ENCODE measurements at regions not wholly inside any gene's neighbourhood (a gene's known extent, or its start where the extent isn't known, plus 50 kb on each side); places are given as distances from the start of the nearest gene placed in this dataset.

DNA sequence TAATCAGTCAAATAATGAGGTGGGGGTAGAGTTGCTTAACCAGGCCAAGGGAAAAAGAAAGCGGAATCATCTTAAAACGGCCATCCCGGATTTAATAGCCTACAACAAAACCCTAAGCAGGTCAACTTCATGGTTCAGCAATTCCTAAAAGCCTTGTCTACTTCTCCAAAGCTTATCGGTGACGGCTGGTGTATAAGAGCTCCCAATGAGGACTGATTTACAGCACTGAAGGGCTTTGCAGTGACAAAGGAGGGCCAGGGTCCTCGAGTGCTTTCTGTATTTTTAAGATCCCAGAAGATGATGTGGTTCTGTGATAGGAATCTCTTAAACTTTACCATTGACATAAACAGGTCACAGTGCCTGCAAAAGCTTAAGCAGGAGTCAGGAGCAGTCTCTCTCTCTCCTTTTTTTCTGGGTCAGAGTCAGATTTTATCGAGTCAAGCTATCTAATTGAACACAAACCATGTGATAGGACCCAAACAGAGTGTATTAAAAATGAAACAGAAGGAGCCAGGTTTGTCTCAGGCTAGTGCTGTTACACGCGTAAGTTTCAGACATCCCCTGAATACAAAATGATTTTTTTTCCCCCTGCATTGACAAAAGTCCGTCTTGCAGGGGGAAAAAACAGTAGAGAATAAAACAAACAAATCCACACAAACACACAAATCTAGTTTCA is 663.6 kb upstream of the ZNF608 start:
- ATAC-seq: no peak
- H3K27ac Mint-ChIP-seq: no peak overlapping the region

DNA sequence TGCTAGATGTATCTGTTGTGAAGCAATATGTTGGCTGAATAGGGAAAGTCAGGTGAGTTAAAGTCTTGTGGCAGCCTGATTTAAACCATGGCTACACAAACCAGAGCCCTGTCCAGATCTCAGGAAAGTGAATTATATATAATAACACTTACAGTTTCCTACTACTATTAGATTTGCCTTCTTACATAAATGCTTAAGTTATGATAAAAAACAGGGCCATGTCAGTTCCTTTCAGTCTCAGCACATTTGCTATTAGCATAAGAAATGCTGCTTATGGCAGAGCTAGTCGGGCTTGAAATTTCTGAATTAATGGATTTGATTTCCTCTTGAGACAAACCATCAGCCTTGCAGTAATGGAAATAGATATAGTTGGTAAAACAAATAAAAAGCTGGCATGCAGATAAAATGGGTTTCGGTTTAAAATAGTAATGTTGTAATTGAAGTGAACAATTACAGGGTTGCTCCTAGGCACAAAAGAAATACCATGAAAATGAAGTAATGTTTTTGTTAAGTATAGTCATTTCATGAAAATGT is 664.2 kb upstream of the ZNF608 start:
- no peak for ATAC-seq

More for the DNA sequence above, 663.6 kb upstream of the ZNF608 start:
- Mint-ChIP-seq H3K4me1 (peaks cover 36% of the 10 kb centered on the region), H3K36me3 (no peaks in the 10 kb centered on the region), H3K4me3 (no peak overlapping the region), H3K27me3 (no peaks in the 10 kb centered on the region), H3K9me3 (peaks cover 4% of the 10 kb centered on the region)

DNA sequence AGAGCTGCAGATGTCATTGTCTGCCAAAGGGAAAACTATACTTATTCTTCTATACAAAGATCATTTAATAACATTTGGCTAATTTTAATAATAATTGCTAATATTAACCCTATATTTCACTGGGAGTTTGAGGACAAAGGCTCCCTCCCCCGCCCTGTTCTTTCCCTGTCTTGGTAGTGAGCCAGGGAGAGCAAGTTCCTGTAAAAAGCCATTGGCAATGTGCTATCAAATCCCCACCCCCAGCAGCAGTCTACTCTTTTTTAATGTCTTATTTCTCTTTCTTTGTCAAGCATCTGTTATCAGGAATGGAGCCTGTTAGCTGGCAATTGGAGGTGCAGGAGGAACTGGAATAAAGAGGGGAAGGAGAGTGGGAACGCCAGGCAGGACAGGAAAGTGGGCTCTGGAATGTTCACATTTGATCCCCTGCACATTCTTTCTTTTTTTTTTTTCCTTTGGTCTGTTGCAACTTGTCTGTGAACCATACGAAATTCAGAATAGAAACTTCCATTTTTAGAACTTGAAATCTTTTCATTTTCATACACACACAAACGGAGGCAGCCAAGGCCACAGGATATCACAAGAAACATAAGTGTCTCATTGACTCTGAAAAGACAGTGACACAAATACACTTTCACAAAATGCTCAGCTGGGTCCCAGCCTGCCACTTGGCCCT is 664.8 kb upstream of the ZNF608 start:
- ATAC-seq: peak; percentile 54
- Mint-ChIP-seq H3K27ac (peak overlapping the region; percentile 86), H3K36me3 (no peaks in the 10 kb centered on the region), H3K27me3 (no peaks in the 10 kb centered on the region), H3K9me3 (no peaks in the 10 kb centered on the region), H3K4me3 (peak overlapping the region; percentile 38), H3K4me1 (peaks cover 36% of the 10 kb centered on the region)

More for the DNA sequence above, 664.2 kb upstream of the ZNF608 start:
- H3K9me3 Mint-ChIP-seq: peaks cover 3% of the 10 kb centered on the region
- H3K4me3 Mint-ChIP-seq: no peak overlapping the region
- peaks cover 36% of the 10 kb centered on the region for H3K4me1 Mint-ChIP-seq
- H3K27me3 Mint-ChIP-seq: no peaks in the 10 kb centered on the region
- peak overlapping the region; percentile 86 for H3K27ac Mint-ChIP-seq
- H3K36me3 Mint-ChIP-seq: no peaks in the 10 kb centered on the region

DNA sequence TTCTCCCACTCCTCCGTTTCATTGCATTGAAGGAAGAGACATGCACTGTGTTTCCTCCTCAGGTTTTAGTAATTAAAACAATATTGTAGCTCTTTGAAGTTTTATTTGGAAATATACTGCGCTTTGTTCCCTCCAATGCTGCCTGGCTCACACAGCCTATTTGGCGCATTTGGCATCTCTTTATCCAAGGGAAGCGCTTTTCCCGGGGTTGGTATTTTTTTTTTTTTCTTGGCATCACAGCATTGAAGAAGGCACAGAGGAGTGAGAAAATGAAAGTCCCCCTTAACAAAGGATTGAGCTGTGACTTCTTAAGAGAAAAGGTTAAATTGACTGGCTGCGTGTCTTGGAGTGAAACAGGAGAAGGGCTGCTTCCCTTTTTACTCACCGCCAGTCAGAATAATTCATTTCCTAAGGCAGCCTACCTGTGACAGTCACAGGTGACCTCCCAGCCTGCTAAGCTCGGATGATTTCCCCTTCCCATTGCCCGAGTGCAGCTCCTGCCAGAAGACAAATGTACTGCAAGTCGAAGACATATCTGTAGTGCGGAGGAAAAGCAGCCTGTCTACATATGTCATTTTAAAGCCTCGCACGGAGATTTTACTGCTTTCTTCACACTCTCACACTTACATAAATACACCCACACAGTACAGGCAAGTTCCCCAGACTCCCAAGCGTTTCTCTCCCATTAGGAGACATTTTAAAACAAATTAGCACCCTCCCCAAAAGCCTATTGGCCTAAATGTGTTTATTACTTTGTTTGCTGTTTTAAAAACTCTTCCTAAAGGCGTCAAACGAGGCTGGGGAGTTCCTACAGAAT is 665.5 kb upstream of the ZNF608 start:
- no peaks in the 10 kb centered on the region for H3K36me3 Mint-ChIP-seq
- H3K27me3 Mint-ChIP-seq: peaks cover 7% of the 10 kb centered on the region
- peaks cover 36% of the 10 kb centered on the region for H3K4me1 Mint-ChIP-seq
- peak overlapping the region; percentile 38 for H3K4me3 Mint-ChIP-seq
- no peaks in the 10 kb centered on the region for H3K9me3 Mint-ChIP-seq
- H3K27ac Mint-ChIP-seq: peak overlapping the region; percentile 86
- peak; percentile 77 for ATAC-seq

DNA sequence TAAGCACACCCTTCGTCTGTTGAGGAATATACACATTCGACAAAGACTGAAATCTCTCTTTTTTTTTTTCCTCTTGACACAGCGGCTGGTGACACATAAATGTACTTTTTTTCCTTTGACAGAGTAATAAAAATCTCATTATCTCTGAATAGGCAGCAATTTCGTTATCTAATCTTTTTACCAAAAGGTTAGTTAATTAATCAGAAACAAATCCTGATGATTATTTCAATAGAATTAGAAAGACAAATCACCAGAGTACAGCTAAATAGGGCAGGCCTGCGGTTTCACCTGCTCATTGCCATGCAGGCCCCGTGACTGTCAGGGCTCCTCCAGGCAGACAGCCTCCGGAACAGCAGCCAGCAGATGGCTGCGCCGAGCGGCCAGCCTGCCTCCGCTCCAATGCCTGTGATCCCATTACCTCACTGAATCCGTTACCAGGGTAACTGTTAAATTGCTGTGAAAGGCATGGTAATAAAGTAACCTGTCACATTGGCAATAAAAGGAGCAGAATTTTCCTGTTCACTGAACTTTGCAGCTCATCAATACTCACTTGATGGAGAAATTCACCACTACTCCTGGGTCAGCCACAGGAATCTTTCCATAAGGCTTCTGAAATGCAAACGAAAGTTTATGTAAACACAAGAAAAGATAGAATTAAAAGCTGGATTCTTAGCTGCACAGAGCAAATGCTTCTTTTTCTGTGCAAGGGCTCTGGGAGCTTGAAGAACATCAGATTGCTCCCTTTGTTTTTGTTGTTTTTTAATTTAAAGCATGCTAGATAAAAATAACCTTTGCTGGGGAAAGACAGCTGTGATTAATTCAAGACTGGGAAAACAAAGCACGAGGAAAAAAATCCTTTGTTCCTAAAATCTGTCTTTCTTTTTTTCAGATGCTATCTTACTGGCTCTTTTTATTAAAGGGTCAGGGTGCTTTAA is 666.4 kb upstream of the ZNF608 start:
- Mint-ChIP-seq H3K9me3 (no peaks in the 10 kb centered on the region), H3K27me3 (peaks cover 7% of the 10 kb centered on the region), H3K4me1 (peaks cover 36% of the 10 kb centered on the region), H3K27ac (peak overlapping the region; percentile 86), H3K4me3 (peak overlapping the region; percentile 38), H3K36me3 (no peaks in the 10 kb centered on the region)
- peak; percentile 71 for ATAC-seq

DNA sequence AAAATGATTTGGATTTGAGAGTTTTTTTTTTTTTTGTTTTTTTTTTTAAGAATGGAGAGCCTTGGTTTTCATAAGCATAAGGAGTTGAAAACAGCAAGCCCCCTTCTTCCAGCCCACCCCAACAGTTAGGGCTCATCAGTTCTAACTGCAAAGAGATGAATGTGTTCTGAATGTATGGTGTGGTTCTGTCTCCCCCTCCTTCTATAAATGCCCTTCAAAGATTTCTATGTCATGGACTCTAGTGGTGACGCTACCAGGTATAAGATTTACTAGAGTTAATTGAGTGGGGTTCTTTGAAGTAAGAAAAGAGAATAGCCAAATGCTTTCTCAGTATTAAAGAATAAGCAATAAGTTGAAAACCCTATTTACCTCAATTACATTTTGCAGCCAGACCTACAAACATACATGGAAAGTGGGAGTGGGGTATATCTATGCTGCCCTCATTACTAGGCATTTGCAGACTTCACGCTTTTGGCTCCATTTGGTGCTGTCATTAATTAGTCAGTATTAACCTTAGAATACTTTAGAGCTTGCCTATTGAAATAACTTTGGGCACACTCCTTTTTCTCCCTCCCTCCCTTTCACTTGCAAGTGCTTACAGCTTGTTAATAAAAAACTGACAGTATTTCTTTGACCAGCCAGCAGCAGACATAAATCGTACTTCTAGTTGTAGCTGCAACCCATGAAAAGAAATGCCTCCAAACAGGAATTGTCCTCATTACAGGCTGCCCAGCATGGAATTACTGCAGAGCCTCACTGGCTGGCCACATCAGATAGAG is 667.2 kb upstream of the ZNF608 start:
- peaks cover 7% of the 10 kb centered on the region for H3K27me3 Mint-ChIP-seq
- no peaks in the 10 kb centered on the region for H3K36me3 Mint-ChIP-seq
- ATAC-seq: no peak
- peaks cover 31% of the 10 kb centered on the region for H3K4me1 Mint-ChIP-seq
- no peak overlapping the region for H3K27ac Mint-ChIP-seq
- no peaks in the 10 kb centered on the region for H3K9me3 Mint-ChIP-seq
- no peak overlapping the region for H3K4me3 Mint-ChIP-seq

DNA sequence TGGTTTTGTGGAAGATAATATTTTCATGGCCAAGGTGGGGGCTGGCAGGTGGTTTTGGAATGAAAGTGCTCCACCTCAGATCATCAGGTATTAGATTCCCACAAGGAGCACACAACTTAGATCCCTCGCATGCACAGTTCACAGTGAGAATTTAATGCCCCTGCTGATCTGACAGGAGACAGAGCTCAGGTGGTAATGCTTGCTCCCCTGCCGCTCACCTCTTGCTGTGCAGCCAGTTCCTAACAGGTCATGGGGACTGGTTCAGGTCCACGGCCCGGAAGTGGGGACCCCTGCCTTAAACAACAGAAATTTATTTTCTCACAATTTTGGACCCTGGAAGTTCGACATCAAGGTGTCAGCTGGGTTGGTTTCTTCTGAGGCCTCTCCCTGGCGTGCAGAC is 668.7 kb upstream of the ZNF608 start:
- ATAC-seq: no peak
- peaks cover 28% of the 10 kb centered on the region for H3K4me1 Mint-ChIP-seq
- H3K9me3 Mint-ChIP-seq: no peaks in the 10 kb centered on the region
- peaks cover 7% of the 10 kb centered on the region for H3K27me3 Mint-ChIP-seq
- H3K4me3 Mint-ChIP-seq: no peak overlapping the region
- H3K27ac Mint-ChIP-seq: no peak overlapping the region
- H3K36me3 Mint-ChIP-seq: no peaks in the 10 kb centered on the region

DNA sequence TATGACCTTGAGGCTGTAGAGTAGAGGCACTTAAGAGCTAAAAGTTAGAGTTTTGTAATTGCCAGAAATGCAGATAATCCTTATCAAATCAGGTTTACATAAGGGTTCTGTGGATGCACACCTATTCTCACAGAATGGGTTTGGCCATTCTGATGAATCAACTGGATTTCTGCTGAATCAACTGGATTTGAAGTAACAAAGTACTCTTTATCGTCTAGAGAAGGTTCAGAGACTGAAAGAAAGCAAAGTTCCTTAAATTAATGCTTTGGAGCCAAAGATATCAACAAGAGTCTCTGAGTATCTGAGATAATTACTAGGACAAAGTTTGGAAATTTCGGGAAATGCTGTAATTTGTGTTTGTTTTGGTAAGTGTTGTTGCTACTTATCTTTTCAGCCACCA is 669.6 kb upstream of the ZNF608 start:
- peaks cover 20% of the 10 kb centered on the region for H3K4me1 Mint-ChIP-seq
- H3K36me3 Mint-ChIP-seq: no peaks in the 10 kb centered on the region
- no peak for ATAC-seq
- no peak overlapping the region for H3K4me3 Mint-ChIP-seq
- peaks cover 7% of the 10 kb centered on the region for H3K27me3 Mint-ChIP-seq
- no peaks in the 10 kb centered on the region for H3K9me3 Mint-ChIP-seq
- H3K27ac Mint-ChIP-seq: no peak overlapping the region

DNA sequence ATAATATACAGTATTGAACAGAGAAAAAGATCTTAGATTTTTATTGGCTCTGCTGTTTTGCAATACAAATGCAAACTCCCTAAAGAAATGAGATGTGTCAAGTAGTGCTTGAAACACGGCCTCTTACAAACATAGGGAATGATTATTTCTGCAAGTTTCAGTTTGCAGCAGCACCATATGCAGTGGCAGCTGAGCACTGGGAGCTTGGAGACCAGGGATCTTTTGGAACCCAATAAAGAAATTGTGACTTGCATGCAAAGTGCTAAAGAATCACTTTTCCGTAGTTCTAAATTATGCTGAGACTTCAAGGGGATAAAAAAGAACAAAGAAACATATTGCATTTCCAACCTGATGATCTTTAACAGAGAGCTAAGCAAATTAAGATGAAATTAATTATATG is 674.6 kb upstream of the ZNF608 start:
- no peak for ATAC-seq
- Mint-ChIP-seq H3K9me3 (no peaks in the 10 kb centered on the region), H3K36me3 (no peaks in the 10 kb centered on the region), H3K27ac (no peak overlapping the region), H3K4me3 (no peak overlapping the region), H3K27me3 (peaks cover 7% of the 10 kb centered on the region), H3K4me1 (no peaks in the 10 kb centered on the region)

DNA sequence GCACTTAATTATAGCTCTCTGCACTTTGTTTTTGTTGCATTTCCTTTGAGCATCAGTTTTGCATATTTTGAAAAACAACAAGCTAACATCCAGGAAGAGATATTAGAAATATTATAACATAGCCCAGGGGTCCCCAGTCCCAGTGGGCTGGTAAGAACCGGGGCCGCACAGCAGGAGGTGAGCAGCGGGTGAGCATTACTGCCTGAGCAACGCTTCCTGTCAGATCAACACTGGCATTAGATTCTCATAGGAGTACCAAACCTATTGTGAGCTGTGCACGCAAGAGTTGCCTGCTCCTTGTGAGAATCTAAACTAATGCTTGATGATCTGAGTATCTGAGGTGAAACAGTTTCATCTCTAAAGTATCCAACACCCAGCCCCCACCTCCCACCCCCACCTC is 675.9 kb upstream of the ZNF608 start:
- no peaks in the 10 kb centered on the region for H3K36me3 Mint-ChIP-seq
- no peaks in the 10 kb centered on the region for H3K4me1 Mint-ChIP-seq
- ATAC-seq: no peak
- H3K27ac Mint-ChIP-seq: no peak overlapping the region
- H3K27me3 Mint-ChIP-seq: no peaks in the 10 kb centered on the region
- H3K4me3 Mint-ChIP-seq: no peak overlapping the region
- peaks cover 2% of the 10 kb centered on the region for H3K9me3 Mint-ChIP-seq

DNA sequence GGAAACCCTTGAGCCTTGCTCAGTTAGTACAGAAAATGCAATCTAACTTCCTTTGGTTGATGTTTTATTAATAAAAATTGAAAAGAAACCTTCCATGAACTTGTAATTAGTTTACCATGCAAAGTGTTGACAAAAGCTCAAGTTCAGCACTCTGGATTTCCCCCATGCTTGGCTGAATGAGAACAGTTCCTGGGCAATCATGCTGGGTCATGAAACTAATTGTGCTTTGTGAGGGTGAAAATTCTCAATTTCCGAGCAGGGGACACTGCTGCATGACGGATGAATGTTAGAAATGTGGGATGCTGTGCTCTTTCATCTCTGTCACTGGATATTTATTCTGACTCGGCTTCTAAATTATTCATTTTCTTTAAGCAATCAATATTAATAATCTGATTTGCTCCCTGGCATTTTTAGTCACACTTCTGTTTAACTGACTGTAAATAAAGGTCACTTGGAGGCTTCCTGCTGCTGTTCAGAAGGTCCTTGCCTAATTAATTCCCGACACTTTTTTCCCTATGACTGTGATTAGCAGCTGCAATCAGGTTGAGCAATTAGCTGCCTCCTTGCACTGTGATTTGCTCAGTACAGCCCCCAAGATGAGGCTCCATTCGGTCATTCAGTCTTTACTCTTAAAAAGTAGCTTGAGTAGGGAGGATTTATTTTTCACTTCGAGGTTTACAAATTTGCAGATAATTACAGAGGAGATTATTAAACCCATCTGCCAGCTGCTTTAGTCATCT is 678.1 kb upstream of the ZNF608 start:
- no peak overlapping the region for H3K4me3 Mint-ChIP-seq
- no peaks in the 10 kb centered on the region for H3K36me3 Mint-ChIP-seq
- H3K9me3 Mint-ChIP-seq: peaks cover 5% of the 10 kb centered on the region
- H3K4me1 Mint-ChIP-seq: no peaks in the 10 kb centered on the region
- ATAC-seq: no peak
- H3K27ac Mint-ChIP-seq: no peak overlapping the region
- H3K27me3 Mint-ChIP-seq: peaks cover 7% of the 10 kb centered on the region

DNA sequence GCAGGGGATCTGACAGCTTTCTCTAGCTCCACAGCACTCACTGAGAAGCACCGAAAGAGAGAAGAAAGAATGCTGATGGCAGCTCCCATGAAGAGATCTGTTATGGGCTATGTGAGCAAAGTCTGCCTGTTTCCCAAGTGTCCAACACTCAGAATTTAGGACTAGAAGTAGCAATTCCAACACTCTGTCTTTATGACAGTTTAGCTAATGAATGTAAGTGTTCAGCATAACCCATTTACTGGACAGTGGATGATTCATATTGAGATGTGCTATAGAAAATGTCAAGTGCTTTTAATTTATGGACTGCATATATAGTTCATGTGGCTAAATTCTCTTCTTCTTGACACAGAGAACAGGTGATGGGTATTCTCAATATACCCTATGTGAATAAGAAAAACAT is 683.1 kb upstream of the ZNF608 start:
- Mint-ChIP-seq H3K36me3 (no peaks in the 10 kb centered on the region), H3K27me3 (peaks cover 7% of the 10 kb centered on the region), H3K27ac (no peak overlapping the region), H3K4me3 (no peak overlapping the region), H3K9me3 (peaks cover 5% of the 10 kb centered on the region), H3K4me1 (no peaks in the 10 kb centered on the region)
- no peak for ATAC-seq

DNA sequence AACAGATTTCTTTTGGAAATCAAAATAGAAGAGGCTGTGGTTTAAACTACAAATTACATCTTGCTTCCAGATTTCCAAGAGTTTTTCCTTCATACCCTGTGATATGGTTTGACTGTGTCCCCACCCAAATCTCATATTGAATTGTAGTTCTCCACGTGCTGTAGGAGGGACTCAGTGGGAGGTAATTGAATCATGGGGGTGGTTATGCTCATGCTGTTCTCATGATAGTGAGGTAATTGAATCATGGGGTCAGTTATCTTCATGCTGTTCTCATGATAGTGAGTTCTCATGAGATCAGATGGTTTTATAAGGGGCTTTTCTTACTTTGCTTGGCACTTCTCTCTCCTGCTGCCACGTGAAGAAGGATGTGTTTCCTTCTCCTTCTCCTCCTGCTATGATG is 687.0 kb upstream of the ZNF608 start:
- Mint-ChIP-seq H3K4me3 (no peak overlapping the region), H3K36me3 (no peaks in the 10 kb centered on the region), H3K27ac (no peak overlapping the region), H3K9me3 (no peaks in the 10 kb centered on the region), H3K4me1 (no peaks in the 10 kb centered on the region), H3K27me3 (no peaks in the 10 kb centered on the region)
- no peak for ATAC-seq
